ENCODE measurements at regions not wholly inside any gene's neighbourhood (a gene's known extent, or its start where the extent isn't known, plus 50 kb on each side); places are given as distances from the start of the nearest gene placed in this dataset.

- TF ChIP-seq, protein P1, sequence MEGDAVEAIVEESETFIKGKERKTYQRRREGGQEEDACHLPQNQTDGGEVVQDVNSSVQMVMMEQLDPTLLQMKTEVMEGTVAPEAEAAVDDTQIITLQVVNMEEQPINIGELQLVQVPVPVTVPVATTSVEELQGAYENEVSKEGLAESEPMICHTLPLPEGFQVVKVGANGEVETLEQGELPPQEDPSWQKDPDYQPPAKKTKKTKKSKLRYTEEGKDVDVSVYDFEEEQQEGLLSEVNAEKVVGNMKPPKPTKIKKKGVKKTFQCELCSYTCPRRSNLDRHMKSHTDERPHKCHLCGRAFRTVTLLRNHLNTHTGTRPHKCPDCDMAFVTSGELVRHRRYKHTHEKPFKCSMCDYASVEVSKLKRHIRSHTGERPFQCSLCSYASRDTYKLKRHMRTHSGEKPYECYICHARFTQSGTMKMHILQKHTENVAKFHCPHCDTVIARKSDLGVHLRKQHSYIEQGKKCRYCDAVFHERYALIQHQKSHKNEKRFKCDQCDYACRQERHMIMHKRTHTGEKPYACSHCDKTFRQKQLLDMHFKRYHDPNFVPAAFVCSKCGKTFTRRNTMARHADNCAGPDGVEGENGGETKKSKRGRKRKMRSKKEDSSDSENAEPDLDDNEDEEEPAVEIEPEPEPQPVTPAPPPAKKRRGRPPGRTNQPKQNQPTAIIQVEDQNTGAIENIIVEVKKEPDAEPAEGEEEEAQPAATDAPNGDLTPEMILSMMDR (IDR thresholded peaks at IDR 0.05): no peak
- TF ChIP-seq POLR2A (IDR thresholded peaks at IDR 0.05): no peak
Observed at GRCh38 chr15:85280203-85280602, 100.2 kb upstream of the AKAP13 start.

Data from stomach (tissue), 4 donors.